Suprapubic skin (tissue), 3 donors: ENCODE measurements at regions not wholly inside any gene's neighbourhood (a gene's known extent, or its start where the extent isn't known, plus 50 kb on each side); places are given as distances from the start of the nearest gene placed in this dataset.

Experiments
- CTCF ChIP-seq, 2 donors: fragments of 200-600 bp in 1 of 2; fragments of 450-650 bp in 1 of 2; sonication (generic) in 1 of 2; IDR thresholded peaks; one replicate each; pipeline ENCODE4 v1.5.1; 2016 to 2019; ENCODE audit warnings: antibody characterized with exemption in 2 of 2, mild to moderate bottlenecking in 1 of 2, moderate library complexity in 1 of 2
- EP300 ChIP-seq: sonication (generic); formaldehyde crosslinking; IDR thresholded peaks from one replicate; pipeline ENCODE4 v1.6.1; 2017; ENCODE audit warnings: antibody characterized with exemption
- POLR2A ChIP-seq, 2 donors: fragments of 450-650 bp; IDR thresholded peaks; one replicate each; pipeline ENCODE4 v1.6.1; 2017; ENCODE audit warnings: antibody characterized with exemption in 2 of 2, mild to moderate bottlenecking in 2 of 2, moderate library complexity in 2 of 2

- no peak for TF ChIP-seq CTCF (IDR thresholded peaks at IDR 0.05)
- TF ChIP-seq POLR2A (IDR thresholded peaks at IDR 0.05), result no peak
- TF ChIP-seq EP300, result no peak
These were observed 284.7 kb downstream of the NR2F1-AS1 start for GRCh38 chr5:93296338-93296737.
